ENCODE measurements at regions not wholly inside any gene's neighbourhood (a gene's known extent, or its start where the extent isn't known, plus 50 kb on each side); places are given as distances from the start of the nearest gene placed in this dataset.

- no peak overlapping the region for H2AFZ ChIP-seq (ENCODE audit: low read length)
- no peaks in the 10 kb centered on the region for H4K20me1 ChIP-seq (ENCODE audit: insufficient read depth, low read length)
- intact Hi-C loops (cut with micrococcal nuclease; ENCODE audit: unreplicated experiment): no loop called here
- ChIA-PET POLR2A (interaction anchor here (0.6 to 0.7 kb wide), 3 partner anchors 23 to 400 kb away, joined by 3 read pairs; no protein-coding TSS in a partner anchor), CTCF (ENCODE audit: unreplicated experiment) (no interaction called here)
- H3K27ac ChIP-seq (ENCODE audit: low read depth, low read length, poor library complexity, severe bottlenecking): no peak overlapping the region
- H3K9me2 ChIP-seq (ENCODE audit: insufficient read depth, low read length): no peaks in the 10 kb centered on the region
- H3K4me2 ChIP-seq (ENCODE audit: low read length): no peak overlapping the region
- no peaks in the 10 kb centered on the region for H3K36me3 ChIP-seq (ENCODE audit: insufficient read depth, low read length)
- H3K4me3 ChIP-seq (ENCODE audit: low read depth, low read length, poor library complexity, severe bottlenecking): no peak overlapping the region
- no peak for DNase-seq (ENCODE audit: low spot score)
- TF ChIP-seq CTCF (conservative IDR thresholded peaks at IDR 0.05; ENCODE audit: low read length) (no peak), EZH2phosphoT487 (IDR thresholded peaks at IDR 0.05; ENCODE audit: borderline replicate concordance, low read depth, low read length) (no peak)
- no peaks in the 10 kb centered on the region for H3K9me3 ChIP-seq (ENCODE audit: low read length)
- H3K79me2 ChIP-seq (ENCODE audit: insufficient read depth, low read depth, low read length): no peaks in the 10 kb centered on the region
- no TSS peak for BruUV-seq (replicated peaks)
- no peaks in the 10 kb centered on the region for H3K4me1 ChIP-seq (ENCODE audit: insufficient read depth, low read length, poor library complexity, severe bottlenecking)
Observed at GRCh38 chr21:14857529-14857928, 207.3 kb downstream of the NRIP1 start.

- TF ChIP-seq CTCF (conservative IDR thresholded peaks at IDR 0.05; ENCODE audit: low read length) (no peak), EZH2phosphoT487 (IDR thresholded peaks at IDR 0.05; ENCODE audit: borderline replicate concordance, low read depth, low read length) (no peak)
- POLR2A ChIA-PET: interaction anchor here (0.9 kb wide), 1 partner anchor 32 kb away, joined by 3 read pairs; no protein-coding TSS in a partner anchor
Observed at GRCh38 chr21:14850394-14850793, 214.4 kb downstream of the NRIP1 start.

GRCh38 chr21:14846621-14847020 is 218.2 kb downstream of the NRIP1 start:
- intact Hi-C loops (cut with micrococcal nuclease; ENCODE audit: unreplicated experiment): no loop called here
- H3K27ac ChIP-seq (ENCODE audit: low read depth, low read length, poor library complexity, severe bottlenecking): no peak overlapping the region
- no peak for DNase-seq (ENCODE audit: low spot score)
- no peaks in the 10 kb centered on the region for H3K79me2 ChIP-seq (ENCODE audit: insufficient read depth, low read depth, low read length)
- TF ChIP-seq CTCF (conservative IDR thresholded peaks at IDR 0.05; ENCODE audit: low read length): no peak
- no peak for TF ChIP-seq EZH2phosphoT487 (IDR thresholded peaks at IDR 0.05; ENCODE audit: borderline replicate concordance, low read depth, low read length)
- no peaks in the 10 kb centered on the region for H3K36me3 ChIP-seq (ENCODE audit: insufficient read depth, low read length)
- CTCF ChIA-PET (ENCODE audit: unreplicated experiment): no interaction called here
- H3K9me3 ChIP-seq (ENCODE audit: low read length): no peaks in the 10 kb centered on the region
- H4K20me1 ChIP-seq (ENCODE audit: insufficient read depth, low read length): no peaks in the 10 kb centered on the region
- no peak overlapping the region for H3K4me3 ChIP-seq (ENCODE audit: low read depth, low read length, poor library complexity, severe bottlenecking)
- H3K4me1 ChIP-seq (ENCODE audit: insufficient read depth, low read length, poor library complexity, severe bottlenecking): no peaks in the 10 kb centered on the region
- BruUV-seq (replicated peaks): no TSS peak
- H3K4me2 ChIP-seq (ENCODE audit: low read length): no peak overlapping the region
- POLR2A ChIA-PET: no interaction called here
- no peaks in the 10 kb centered on the region for H3K9me2 ChIP-seq (ENCODE audit: insufficient read depth, low read length)
- H2AFZ ChIP-seq (ENCODE audit: low read length): no peak overlapping the region

More at GRCh38 chr21:14850394-14850793, 214.4 kb downstream of the NRIP1 start:
- Histone ChIP-seq H3K4me2 (ENCODE audit: low read length) (no peak overlapping the region), H3K9me3 (ENCODE audit: low read length) (no peaks in the 10 kb centered on the region), H3K9me2 (ENCODE audit: insufficient read depth, low read length) (no peaks in the 10 kb centered on the region), H3K27ac (ENCODE audit: low read depth, low read length, poor library complexity, severe bottlenecking) (no peak overlapping the region), H3K79me2 (ENCODE audit: insufficient read depth, low read depth, low read length) (no peaks in the 10 kb centered on the region), H3K36me3 (ENCODE audit: insufficient read depth, low read length) (no peaks in the 10 kb centered on the region), H2AFZ (ENCODE audit: low read length) (no peak overlapping the region), H3K4me1 (ENCODE audit: insufficient read depth, low read length, poor library complexity, severe bottlenecking) (no peaks in the 10 kb centered on the region), H3K4me3 (ENCODE audit: low read depth, low read length, poor library complexity, severe bottlenecking) (no peak overlapping the region), H4K20me1 (ENCODE audit: insufficient read depth, low read length) (no peaks in the 10 kb centered on the region)
- CTCF ChIA-PET (ENCODE audit: unreplicated experiment): no interaction called here
- intact Hi-C loops (cut with micrococcal nuclease; ENCODE audit: unreplicated experiment): no loop called here
- BruUV-seq (replicated peaks): no TSS peak
- no peak for DNase-seq (ENCODE audit: low spot score)
